AG04450 (cell line): ENCODE measurements at regions not wholly inside any gene's neighbourhood (a gene's known extent, or its start where the extent isn't known, plus 50 kb on each side); places are given as distances from the start of the nearest gene placed in this dataset.

Source experiments
- CTCF ChIA-PET: fragments of 300-600, 350-600 bp; formaldehyde crosslinking; extraction: SDS; loops from one replicate; lab custom pipeline; 2022; ENCODE audit warnings: antibody characterized with exemption, inconsistent platforms; lab: Charles Lee
- POLR2A ChIA-PET: fragments of 350-600 bp; formaldehyde crosslinking; extraction: SDS; loops from one replicate; lab custom pipeline; 2021; ENCODE audit warnings: antibody characterized with exemption, inconsistent platforms; lab: Yijun Ruan, JAX
- DNase-seq: peaks from one replicate; pipeline ENCODE4 v3.0.0-alpha.2; 2011; ENCODE audit warnings: low read depth, low spot score
- H3K27ac ChIP-seq: one replicate; pipeline ENCODE4 v1.5.1; 2012; ENCODE audit warnings: low read depth, low read length, control low read depth
- H3K27me3 ChIP-seq: one replicate; pipeline ENCODE4 v1.6.0; 2012; ENCODE audit warnings: low read length; ENCODE audit not compliant: control insufficient read depth, insufficient read depth
- H3K4me3 ChIP-seq: 2 replicates; pipeline ENCODE4 v1.5.1; 2011; ENCODE audit warnings: mild to moderate bottlenecking, low read depth, low read length, control low read depth
- H3K9me3 ChIP-seq: 2 replicates; pipeline ENCODE4 v1.5.1; 2012; ENCODE audit warnings: low read length; ENCODE audit not compliant: control insufficient read depth, insufficient read depth
- CTCF ChIP-seq: IDR thresholded peaks from 2 replicates; pipeline ENCODE4 v1.5.1; 2011; ENCODE audit warnings: low read depth, low read length, control low read depth, inconsistent platforms

GRCh38 chr7:79988653-79989052, 146.0 kb upstream of the GNAI1 start:
- Histone ChIP-seq H3K27me3 (no peaks in the 10 kb centered on the region), H3K4me3 (no peak overlapping the region), H3K27ac (no peak overlapping the region), H3K9me3 (peaks cover 6% of the 10 kb centered on the region)
- ChIA-PET CTCF (no interaction called here), POLR2A (interaction anchor here (1.1 kb wide), 1 partner anchor 9 kb away, joined by 3 read pairs; no protein-coding TSS in a partner anchor)
- peak; percentile 45 for DNase-seq
- TF ChIP-seq CTCF, result no peak

GRCh38 chr7:79984210-79984609, 150.4 kb upstream of the GNAI1 start:
- ChIA-PET POLR2A (no interaction called here), CTCF (no interaction called here)
- no peak overlapping the region for H3K4me3 ChIP-seq
- DNase-seq, result peak; percentile 8
- no peak overlapping the region for H3K27ac ChIP-seq
- H3K27me3 ChIP-seq, result no peaks in the 10 kb centered on the region
- no peak for TF ChIP-seq CTCF
- H3K9me3 ChIP-seq, result no peaks in the 10 kb centered on the region

- Histone ChIP-seq H3K9me3 (peaks cover 7% of the 10 kb centered on the region; the same call in 1 of the 2 replicates), H3K27me3 (no peaks in the 10 kb centered on the region), H3K27ac (no peak overlapping the region), H3K4me3 (no peak overlapping the region)
- DNase-seq, result peak; percentile 52
- no peak for TF ChIP-seq CTCF
- POLR2A ChIA-PET, result interaction anchor here (1.0 kb wide), 2 partner anchors 65 to 700 kb away, joined by 3 to 4 read pairs; no protein-coding TSS in a partner anchor
- CTCF ChIA-PET, result no interaction called here
Measured at GRCh38 chr7:79982141-79982770, 152.4 kb upstream of the GNAI1 start.

- TF ChIP-seq CTCF, result no peak
- Histone ChIP-seq H3K27me3 (no peaks in the 10 kb centered on the region), H3K4me3 (no peak overlapping the region), H3K9me3 (peaks cover 7% of the 10 kb centered on the region), H3K27ac (no peak overlapping the region)
- ChIA-PET CTCF (no interaction called here), POLR2A (interaction anchor here (1.4 kb wide), 1 partner anchor 8 kb away, joined by 3 read pairs; no protein-coding TSS in a partner anchor)
- DNase-seq, result no peak
Measured at GRCh38 chr7:79980376-79980775, 154.3 kb upstream of the GNAI1 start.

- TF ChIP-seq CTCF, result no peak
- Histone ChIP-seq H3K27ac (no peak overlapping the region), H3K9me3 (peaks cover 7% of the 10 kb centered on the region), H3K4me3 (no peak overlapping the region), H3K27me3 (no peaks in the 10 kb centered on the region)
- POLR2A ChIA-PET, result interaction anchor here (0.7 to 1.4 kb wide), 3 partner anchors 9 to 103 kb away, joined by 3 to 7 read pairs (median 3); no protein-coding TSS in a partner anchor
- DNase-seq, result peak; percentile 66
- CTCF ChIA-PET, result interaction anchor here (0.6 kb wide), 1 partner anchor 11 kb away, joined by 3 read pairs; no protein-coding TSS in a partner anchor
Measured at GRCh38 chr7:79979437-79979836, 155.2 kb upstream of the GNAI1 start.
